ENCODE measurements at regions not wholly inside any gene's neighbourhood (a gene's known extent, or its start where the extent isn't known, plus 50 kb on each side); places are given as distances from the start of the nearest gene placed in this dataset.
A peak's percentile ranks its signal among the peaks of the same experiment; 100 is the strongest.

DNA sequence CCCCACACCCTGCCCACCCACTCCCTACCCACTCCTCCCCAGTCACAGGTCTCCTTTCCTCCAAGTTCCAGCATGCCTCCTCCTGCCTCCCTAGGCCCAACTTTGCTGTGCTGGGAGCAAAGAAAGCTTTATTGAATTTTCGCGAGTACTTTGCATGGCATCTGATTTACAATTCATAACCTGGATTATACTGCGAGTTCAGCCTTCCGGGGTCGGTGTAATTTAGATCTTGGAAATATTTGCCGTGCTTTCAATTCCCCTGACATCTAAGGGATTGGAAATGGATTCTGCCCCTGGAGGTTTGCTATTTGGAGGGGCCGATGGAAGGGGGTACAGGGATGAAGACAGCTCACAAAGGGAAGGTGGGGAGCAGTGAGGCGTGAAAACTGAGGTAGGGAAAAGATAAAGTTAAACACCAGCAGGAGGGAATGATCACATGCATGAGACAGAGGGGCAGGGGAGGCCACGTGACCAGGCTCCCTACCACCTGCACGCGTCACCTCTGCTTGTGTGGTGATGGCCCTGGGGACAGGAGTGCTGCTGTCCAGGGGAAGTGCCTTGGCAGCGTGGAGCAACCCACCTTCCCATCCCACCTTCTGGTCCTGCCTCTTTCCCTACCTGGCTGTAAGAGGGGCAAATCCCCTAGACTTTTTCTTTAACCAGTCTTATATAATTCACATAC is 132.3 kb upstream of the RPL38 start:
- in situ Hi-C loops (cut with MboI; ENCODE audit: low pct_unique_long_range_greater_than_20kb, low sequenced_read_pairs) = no loop called here
- DNase-seq = no peak

DNA sequence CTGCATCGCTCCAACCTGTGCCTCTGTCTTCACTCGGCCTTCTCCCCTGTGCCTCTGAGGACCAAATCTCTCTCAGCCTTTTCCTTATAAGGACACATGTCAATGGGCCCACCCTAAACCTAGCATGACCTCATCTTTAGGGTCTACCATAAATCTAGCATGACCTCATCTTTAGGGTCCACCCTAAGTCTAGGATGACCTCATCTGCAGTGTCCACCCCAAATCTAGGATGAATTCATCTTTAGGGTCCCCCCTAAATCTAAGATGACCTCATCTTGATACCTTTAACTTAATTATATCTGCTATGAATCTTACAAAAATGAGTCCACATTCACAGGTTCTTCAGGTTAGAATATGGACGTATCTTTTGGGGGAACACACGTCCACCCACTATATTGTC is 131.1 kb upstream of the RPL38 start:
- in situ Hi-C loops (cut with MboI; ENCODE audit: low pct_unique_long_range_greater_than_20kb, low sequenced_read_pairs) = no loop called here
- no peak for DNase-seq

DNA sequence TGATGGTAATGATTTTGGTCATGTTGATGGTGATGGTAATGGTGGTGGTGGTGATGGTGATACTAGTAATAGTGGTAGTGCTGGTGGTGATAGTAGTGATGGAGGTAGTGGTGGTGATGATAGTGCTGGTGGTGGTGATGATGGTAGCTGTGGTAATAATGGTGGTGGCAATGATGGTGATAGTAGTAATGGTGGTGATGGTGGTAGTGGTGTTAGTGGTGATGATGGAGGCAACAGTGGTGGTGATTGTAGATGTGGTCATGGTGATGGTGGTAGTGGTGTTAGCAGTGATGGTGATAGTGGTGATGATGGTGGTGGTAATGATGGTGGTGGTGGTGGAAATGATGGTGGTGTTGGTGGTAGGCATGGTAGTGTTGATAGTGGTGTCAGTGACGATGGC is 127.0 kb upstream of the RPL38 start:
- in situ Hi-C loops (cut with MboI; ENCODE audit: low pct_unique_long_range_greater_than_20kb, low sequenced_read_pairs) = no loop called here
- no peak for DNase-seq

DNA sequence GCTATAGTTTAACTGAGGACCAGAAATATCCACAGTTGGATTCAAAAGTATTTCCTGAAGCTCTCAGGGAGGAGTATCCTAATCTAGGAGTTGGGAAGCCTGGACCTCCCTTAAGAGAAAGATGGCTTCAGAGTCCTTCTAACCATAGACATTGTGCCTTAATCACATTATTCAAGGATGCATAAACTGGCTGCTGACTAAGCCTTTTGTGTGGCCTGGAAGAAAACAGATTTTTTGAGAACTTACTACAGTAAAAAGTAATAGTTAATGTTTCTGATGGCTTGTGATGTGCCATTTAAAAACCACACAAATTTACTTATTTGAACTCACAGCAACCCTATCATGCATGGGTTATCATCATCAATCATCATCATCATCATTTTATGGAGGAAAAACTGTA is 126.2 kb upstream of the RPL38 start:
- no peak for DNase-seq
- in situ Hi-C loops (cut with MboI; ENCODE audit: low pct_unique_long_range_greater_than_20kb, low sequenced_read_pairs) = no loop called here

DNA sequence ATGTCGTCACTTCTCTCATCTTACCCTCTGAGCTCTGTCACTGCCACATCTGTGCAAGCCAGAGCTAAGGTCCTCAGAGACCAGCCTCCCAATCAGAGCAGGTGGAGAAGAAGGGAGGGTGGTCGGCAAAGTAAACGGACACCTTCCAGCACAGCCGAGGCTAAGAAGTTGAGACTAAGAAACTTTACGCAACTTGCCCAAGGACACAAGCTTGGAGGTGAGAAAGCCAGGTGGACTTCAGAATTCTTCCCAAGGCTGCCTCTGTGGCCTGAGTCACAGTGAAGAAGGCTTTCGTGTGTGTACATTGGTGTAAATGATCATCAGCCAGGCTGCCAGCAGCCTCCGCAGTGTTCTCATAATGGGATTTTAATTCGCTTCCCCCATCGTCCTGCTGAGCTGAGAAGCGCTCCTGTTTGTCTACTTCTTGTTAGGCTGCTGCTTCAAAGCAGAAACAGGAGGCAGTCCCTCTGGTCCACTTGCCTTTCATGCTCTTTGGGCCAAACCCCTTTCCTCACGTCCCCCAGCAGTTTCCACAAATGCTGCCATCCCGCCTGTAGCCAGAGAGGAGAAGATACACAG is 125.0 kb upstream of the RPL38 start:
- in situ Hi-C loops (cut with MboI; ENCODE audit: low pct_unique_long_range_greater_than_20kb, low sequenced_read_pairs) = no loop called here
- no peak for DNase-seq

DNA sequence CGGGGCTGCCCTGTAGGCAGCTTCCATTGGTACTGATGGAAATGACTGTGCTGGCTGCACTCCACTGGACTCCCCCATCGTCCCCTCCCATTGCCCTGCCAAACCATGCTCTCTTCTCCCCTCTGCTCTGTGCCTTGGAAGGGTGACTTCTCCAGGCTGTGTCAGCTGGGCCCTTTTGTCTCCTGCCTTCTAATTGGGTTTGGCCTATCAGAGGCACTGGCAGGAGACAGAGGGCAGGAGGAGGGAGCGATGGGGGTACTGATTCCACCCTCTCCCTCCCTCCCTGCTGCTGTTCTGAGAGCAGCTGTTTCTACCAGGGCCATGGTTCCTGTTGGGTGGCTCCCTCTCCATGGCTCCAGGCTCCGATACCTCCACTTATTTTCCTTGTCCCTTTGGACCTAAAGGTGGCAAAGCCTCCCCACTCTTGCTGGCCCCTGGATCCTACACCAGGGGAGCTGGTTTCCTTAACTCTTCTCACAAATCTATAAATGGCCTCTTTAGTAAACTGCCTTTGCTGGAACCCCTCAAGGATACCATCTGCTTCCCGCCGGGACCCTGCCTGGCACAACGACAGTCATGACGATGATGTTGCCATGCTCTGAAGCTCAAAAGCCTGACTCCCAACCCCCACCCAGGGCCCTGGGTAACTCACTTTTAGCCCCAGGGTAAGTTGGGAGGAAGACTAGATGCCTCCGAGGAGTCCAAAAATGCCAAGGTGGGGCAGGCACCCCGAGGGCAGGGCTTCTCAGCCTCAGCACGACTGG is 123.8 kb upstream of the RPL38 start:
- no peak for DNase-seq
- in situ Hi-C loops (cut with MboI; ENCODE audit: low pct_unique_long_range_greater_than_20kb, low sequenced_read_pairs) = no loop called here

DNA sequence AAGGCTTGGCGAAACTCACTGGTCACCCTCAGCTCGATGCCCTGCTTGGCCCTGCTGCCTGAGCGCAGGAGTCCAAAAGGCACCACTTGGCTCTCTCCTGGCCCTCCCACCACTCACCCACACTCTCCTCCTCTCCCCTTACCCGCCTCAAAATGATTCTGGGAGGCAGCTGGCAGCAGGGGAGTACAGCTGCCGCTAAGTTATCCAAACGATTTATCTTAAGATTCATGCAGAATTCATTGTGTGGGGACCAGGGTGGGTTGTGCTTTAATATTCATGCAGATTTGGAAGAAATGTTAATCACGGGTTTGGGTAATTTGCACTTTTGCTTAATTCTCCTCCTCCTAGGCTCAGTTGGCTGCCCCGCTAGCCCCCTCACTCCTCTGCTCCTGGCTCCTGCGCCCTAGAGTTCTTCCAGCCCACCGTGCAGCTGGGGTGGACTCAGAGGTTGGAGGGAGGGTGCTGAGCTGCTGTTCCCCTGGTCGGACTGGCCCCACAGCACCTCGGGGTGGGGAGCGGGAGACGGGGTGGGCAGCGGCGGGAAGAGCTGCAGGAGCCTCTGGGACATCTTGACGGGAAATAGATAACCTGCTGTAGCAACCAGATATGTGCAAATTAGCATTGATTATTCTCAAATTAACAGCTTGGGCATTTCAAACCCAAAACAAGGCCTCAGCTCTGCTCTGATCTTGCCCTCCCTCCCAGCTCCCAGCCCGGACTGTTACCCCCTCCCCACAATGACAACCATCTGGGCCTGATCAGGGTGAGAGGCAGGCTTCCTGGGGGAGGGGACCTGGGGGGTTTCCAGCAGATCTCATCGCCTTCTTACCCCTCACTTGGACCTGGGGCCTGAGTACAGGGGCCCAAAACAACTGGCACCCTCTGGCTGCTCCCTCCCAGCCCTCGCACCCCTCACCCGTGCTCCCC is 122.6 kb upstream of the RPL38 start:
- in situ Hi-C loops (cut with MboI; ENCODE audit: low pct_unique_long_range_greater_than_20kb, low sequenced_read_pairs) = no loop called here
- no peak for DNase-seq

DNA sequence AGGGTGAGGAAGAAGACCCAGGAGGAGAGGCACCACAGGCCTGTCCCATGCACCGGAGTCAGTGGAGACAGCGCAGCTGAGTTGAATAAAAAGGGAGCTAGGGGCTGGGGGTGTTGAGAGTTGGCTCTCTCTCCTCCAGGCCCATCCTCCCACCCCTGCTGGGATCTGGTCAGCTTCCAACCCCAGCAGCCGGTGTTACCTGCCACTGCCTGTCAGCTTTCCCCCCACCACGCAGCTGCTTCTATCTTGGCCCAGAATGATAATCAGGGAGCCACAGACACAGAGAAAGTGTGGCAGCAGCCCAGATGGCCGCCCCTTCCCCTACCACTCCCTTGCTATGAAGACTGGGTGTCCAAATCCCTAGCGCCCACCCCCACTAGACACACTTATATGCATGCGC is 120.6 kb upstream of the RPL38 start:
- no peak for DNase-seq
- in situ Hi-C loops (cut with MboI; ENCODE audit: low pct_unique_long_range_greater_than_20kb, low sequenced_read_pairs) = no loop called here

DNA sequence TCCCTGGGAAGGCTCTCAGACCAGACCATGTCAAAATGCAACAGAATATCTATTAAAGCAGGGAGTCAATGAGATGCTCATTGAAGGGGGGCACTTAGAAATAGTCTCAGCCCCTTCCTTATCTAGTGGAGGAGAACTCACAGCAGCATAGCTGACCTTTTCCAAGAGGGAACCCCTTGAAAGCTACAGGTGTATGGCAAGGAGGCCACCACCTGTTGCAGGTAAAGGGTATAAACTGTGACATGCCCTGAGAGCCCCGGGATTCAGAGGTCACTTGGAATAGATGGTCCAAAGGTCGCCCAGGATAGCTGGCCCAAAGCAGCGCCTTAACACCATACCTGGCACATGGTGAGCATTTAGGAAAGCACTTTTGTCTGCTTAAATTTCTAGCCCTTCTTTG is 120.2 kb upstream of the RPL38 start:
- in situ Hi-C loops (cut with MboI; ENCODE audit: low pct_unique_long_range_greater_than_20kb, low sequenced_read_pairs) = no loop called here
- no peak for DNase-seq

DNA sequence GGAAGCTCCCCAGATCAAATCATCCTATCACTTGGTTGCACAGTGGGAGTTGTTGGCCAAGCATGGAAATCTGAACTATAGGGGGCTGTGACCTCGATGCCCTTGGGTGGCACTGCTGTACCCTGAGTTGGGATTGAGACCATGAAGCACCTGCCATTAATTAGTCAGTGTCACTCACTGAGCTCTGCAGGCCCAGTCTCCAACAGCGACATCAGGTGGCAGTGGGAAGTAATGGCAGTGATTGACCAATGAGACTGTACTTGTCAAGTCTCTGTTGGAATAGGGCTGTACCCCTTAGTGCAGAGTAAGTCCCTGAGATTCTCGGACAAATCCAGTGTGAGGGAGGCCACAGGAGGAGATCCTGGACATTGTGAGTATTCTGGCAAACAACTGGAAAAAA is 118.0 kb upstream of the RPL38 start:
- in situ Hi-C loops (cut with MboI; ENCODE audit: low pct_unique_long_range_greater_than_20kb, low sequenced_read_pairs) = no loop called here
- DNase-seq = peak; percentile 20

DNA sequence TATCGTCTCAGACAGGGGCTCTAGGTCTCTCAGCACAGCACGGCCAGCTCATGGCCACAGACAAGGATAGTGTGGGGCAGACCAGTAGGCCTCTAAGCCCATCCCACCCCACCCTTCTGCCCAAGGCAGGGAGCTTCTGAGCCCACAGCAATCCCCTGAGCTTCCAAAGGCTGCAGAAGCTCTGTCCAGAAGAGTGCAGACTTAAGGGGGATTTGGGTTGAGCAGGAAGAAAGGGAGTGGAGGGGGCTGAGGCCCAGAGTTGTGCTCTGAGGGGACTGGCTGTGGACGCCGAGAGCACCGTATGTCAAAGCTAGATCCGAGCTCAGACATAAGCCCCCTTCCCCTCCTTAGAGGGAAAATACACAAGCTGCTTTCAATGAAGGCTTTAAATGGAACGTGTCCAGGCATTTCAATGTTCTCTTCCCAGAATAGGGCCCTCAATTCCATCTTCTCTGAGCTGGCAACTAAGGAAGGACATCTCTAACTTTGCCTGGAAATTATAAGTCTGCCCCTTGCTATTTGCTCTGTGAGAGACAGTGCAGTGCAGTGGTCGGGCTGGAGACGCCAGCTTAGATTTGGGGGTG is 116.4 kb upstream of the RPL38 start:
- no peak for DNase-seq
- in situ Hi-C loops (cut with MboI; ENCODE audit: low pct_unique_long_range_greater_than_20kb, low sequenced_read_pairs) = no loop called here

DNA sequence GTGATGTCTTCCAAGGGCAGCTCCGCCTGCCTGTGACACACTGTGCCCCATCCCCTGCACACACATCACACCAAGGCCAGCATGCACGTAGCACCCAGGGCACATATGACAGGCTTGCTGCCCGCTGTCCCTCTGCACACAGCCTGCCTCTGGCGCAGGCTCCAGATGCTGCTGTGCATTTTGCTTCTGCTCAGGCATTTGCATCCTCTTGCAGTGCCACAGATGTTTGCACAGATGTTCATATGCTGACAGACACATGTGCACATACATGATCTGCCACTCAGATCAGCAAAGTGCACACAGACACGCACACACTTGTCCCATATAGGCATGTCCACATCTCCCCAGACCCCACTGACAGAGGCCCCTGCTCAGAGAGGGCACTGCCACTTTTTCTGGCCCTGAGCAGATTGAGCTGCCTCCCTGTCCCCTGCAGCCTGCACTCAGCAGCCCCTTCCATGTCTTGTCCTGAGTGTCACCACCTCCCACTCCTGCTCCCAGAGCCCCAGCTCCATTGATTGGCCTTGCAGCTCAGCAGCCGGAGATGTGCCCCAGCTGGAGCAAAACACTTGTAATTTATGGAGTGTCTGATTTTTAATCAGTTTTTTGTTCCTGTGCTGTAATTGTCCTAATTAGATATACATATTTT is 115.1 kb upstream of the RPL38 start:
- DNase-seq = no peak
- in situ Hi-C loops (cut with MboI; ENCODE audit: low pct_unique_long_range_greater_than_20kb, low sequenced_read_pairs) = no loop called here

DNA sequence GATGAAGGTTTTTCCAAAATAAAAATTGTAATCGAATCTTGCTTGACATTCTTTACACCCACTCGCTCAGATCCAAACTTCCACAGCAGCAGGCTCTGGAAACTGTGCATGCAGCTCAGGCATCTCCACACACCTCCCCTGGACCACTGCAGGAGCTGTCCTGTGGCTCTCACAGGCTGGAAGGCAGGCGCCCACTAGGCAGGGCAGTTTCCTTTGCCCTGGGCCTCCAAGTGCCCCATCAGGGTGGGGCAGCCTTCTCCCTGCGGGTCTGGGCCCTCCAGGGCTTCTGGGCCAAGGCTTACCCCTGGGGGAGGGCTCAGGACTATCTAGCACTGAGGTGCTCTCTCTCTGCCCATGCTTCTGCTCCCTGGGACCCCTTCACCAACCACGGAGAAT is 114.5 kb upstream of the RPL38 start:
- DNase-seq = no peak
- in situ Hi-C loops (cut with MboI; ENCODE audit: low pct_unique_long_range_greater_than_20kb, low sequenced_read_pairs) = no loop called here

DNA sequence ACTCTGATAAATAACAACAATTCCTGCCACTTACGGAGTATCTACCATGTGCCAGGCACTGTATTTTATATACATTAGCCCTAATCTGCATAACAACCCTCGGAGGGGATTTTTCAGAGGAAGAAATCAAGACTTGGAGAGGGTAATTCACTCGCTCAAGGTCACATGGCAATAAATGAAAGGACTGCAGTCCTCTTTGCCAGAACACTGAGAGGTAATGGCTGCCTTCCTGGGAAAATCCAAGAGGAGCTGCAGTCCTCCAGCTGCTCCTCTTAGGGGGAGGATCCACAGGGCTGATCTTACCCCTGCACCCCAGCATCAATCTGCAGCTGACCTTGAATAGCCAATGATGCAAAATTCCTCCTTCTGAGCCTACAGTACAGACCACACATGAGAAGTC is 114.1 kb upstream of the RPL38 start:
- DNase-seq = no peak
- in situ Hi-C loops (cut with MboI; ENCODE audit: low pct_unique_long_range_greater_than_20kb, low sequenced_read_pairs) = no loop called here

DNA sequence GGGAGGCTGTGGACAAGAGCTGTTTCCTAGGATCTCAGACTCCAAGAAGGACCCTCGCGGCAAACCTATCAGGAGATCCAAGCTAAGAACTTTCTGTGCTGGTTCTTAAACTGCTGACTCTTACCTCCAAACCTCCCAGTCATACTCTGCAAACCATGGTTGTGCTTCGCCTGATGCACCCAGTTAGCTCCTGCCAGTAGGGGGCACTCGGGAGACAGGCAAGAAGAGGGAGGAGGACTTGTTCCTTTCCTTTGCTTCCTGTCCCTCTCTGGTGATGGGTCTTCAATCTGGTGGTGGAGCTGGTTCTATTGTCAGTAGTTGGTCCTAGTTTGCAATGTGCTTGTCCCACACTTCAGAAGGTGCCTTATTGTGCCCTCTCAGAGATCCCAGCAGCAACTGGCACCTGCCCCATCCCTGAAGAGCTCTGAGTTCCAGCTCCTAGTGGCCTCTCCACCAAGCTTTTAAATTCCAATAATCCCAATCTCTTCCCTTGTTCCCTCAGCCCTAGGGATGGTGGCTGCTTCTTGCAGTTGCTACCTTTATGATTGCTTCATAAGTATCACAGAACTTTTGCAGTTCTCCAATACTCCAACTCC is 113.5 kb upstream of the RPL38 start:
- in situ Hi-C loops (cut with MboI; ENCODE audit: low pct_unique_long_range_greater_than_20kb, low sequenced_read_pairs) = no loop called here
- DNase-seq = peak; percentile 69

DNA sequence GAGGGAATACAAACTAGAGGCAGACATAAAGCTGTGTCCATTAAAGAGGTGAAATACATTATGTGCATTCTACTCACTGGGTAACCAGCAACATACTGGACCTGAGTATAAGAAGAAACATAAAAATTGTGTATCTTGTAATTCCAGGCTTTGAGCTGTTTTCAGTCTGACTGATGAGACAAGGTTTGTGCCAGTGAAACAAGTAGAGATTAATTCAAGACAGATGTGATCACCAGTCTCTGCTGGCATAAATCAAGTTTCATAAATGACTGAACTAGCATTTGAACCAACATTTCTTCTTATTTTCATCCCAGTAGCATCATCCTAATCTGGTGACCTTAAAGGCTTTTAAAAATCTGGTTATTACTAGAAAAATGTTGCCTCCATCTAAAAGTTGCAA is 108.8 kb upstream of the RPL38 start:
- in situ Hi-C loops (cut with MboI; ENCODE audit: low pct_unique_long_range_greater_than_20kb, low sequenced_read_pairs) = no loop called here

DNA sequence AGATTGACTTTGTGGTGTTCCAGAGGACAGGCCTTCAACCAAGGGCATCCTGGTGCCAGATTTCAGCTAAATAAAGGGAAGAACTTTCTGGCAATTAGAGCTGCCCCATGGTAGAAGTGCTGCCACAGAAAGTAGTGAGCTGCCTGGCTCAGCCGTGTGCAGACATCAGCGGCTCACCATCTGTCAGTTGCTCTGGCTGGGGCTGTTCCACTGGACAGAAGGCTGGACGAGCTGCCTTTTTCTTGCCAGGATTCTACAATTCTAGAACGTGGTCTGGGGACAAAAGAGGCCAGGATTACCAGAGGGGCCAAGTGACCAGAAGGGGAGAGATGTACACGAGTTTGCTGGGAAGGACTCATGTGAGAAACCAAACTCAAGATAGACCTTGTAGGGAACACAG is 107.0 kb upstream of the RPL38 start:
- in situ Hi-C loops (cut with MboI; ENCODE audit: low pct_unique_long_range_greater_than_20kb, low sequenced_read_pairs) = no loop called here
- DNase-seq = no peak

More for the DNA sequence above, 108.8 kb upstream of the RPL38 start:
- no peak for DNase-seq

DNA sequence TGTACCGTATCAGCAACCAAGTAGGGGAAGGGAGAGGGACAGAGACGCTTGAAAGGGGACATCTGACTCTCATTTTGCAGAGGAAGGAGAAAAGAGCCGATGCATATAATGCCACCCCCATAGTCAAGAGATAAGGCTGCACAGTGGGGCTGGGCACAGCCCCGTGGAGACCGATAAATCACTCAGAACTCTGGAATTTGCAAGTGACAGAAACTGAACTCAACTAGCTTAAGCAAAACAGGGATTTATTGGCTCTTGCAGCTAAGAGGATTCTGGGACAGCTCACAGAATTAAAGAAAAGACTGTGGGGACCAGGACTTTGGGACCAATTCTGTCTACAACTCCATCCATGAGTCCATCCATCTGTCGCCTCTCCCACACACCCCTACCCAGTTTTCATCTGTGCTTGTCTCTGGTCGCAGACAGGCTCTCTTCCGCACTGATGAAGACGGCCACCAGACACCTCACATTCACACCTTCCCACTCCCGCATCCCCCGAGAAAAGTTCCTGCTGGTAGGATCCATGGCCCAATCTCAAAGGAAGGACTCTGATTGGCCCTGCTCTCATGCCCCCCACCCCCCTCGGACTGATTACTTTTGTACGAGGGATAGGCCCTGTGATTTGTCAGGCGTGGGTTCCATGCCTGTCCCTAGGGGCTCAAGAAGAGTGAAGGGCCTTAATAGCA is 105.9 kb upstream of the RPL38 start:
- no peak for DNase-seq
- in situ Hi-C loops (cut with MboI; ENCODE audit: low pct_unique_long_range_greater_than_20kb, low sequenced_read_pairs) = no loop called here

Measured in KBM-7 (cell line).